Bone marrow (tissue), 2 donors: ENCODE measurements at regions not wholly inside any gene's neighbourhood (a gene's known extent, or its start where the extent isn't known, plus 50 kb on each side); places are given as distances from the start of the nearest gene placed in this dataset.
"Not testable (repeated sequence)": the region's sequence is repeated elsewhere in the genome, so short reads cannot be mapped to it uniquely, and the experiment has no call there.

Experiments used
- DNase-seq, 2 donors: peaks; one replicate each; lab custom pipeline; 2025; lab: John Stamatoyannopoulos, UW

GRCh38 chr5:152527358-152528052, 122.4 kb upstream of the NMUR2 start:
- DNase-seq: no peak

- DNase-seq: no peak
These were observed 124.4 kb upstream of the NMUR2 start for GRCh38 chr5:152529440-152529839.

GRCh38 chr5:152532714-152533113, 127.6 kb upstream of the NMUR2 start:
- DNase-seq: no peak

- no peak for DNase-seq
These were observed 129.6 kb upstream of the NMUR2 start for GRCh38 chr5:152534641-152535040.

GRCh38 chr5:152542741-152543140, 137.7 kb upstream of the NMUR2 start:
- DNase-seq: no peak

- DNase-seq: no peak
These were observed 141.4 kb upstream of the NMUR2 start for GRCh38 chr5:152546493-152546892.

GRCh38 chr5:152547202-152547601, 142.1 kb upstream of the NMUR2 start:
- no peak for DNase-seq

GRCh38 chr5:152549709-152550108, 144.6 kb upstream of the NMUR2 start:
- DNase-seq: no peak

- no peak for DNase-seq
These were observed 146.0 kb upstream of the NMUR2 start for GRCh38 chr5:152551061-152551460.

GRCh38 chr5:152556784-152557183, 151.7 kb upstream of the NMUR2 start:
- no peak for DNase-seq

- no peak for DNase-seq
These were observed 155.5 kb upstream of the NMUR2 start for GRCh38 chr5:152560512-152561137.

GRCh38 chr5:152568016-152568415, 162.9 kb upstream of the NMUR2 start:
- no peak for DNase-seq

GRCh38 chr5:152572812-152573211, 167.7 kb upstream of the NMUR2 start:
- no peak for DNase-seq

GRCh38 chr5:152584103-152584502, 179.0 kb upstream of the NMUR2 start:
- DNase-seq: no peak

GRCh38 chr5:152592416-152592815, 187.3 kb upstream of the NMUR2 start:
- no peak for DNase-seq

- DNase-seq: no peak
These were observed 188.3 kb upstream of the NMUR2 start for GRCh38 chr5:152593388-152593787.

- DNase-seq: no peak
These were observed 190.3 kb upstream of the NMUR2 start for GRCh38 chr5:152595405-152595804.

- no peak for DNase-seq
These were observed 194.0 kb upstream of the NMUR2 start for GRCh38 chr5:152599096-152599495.

- DNase-seq: no peak
These were observed 197.0 kb upstream of the NMUR2 start for GRCh38 chr5:152601806-152602732.

- DNase-seq: not testable (repeated sequence)
These were observed 201.0 kb upstream of the NMUR2 start for GRCh38 chr5:152606050-152606449.

GRCh38 chr5:152606776-152607364, 201.8 kb upstream of the NMUR2 start:
- no peak for DNase-seq

- DNase-seq: no peak
These were observed 202.5 kb upstream of the NMUR2 start for GRCh38 chr5:152607401-152608160.
